Hepatocyte (in vitro differentiated cells): ENCODE measurements at regions not wholly inside any gene's neighbourhood (a gene's known extent, or its start where the extent isn't known, plus 50 kb on each side); places are given as distances from the start of the nearest gene placed in this dataset.

Experiments
- EZH2 ChIP-seq: fragments of 200-600 bp; sonication (generic); IDR thresholded peaks from 2 replicates; pipeline ENCODE4 v1.6.1; 2016; ENCODE audit warnings: antibody characterized with exemption, mild to moderate bottlenecking, borderline replicate concordance
- TF ChIP-seq, protein P1 (sequence below): fragments of 200-600 bp; sonication (generic); IDR thresholded peaks from 2 replicates; pipeline ENCODE4 v1.5.1; 2016; ENCODE audit warnings: antibody characterized with exemption, mild to moderate bottlenecking; ENCODE audit not compliant: poor library complexity

DNA sequence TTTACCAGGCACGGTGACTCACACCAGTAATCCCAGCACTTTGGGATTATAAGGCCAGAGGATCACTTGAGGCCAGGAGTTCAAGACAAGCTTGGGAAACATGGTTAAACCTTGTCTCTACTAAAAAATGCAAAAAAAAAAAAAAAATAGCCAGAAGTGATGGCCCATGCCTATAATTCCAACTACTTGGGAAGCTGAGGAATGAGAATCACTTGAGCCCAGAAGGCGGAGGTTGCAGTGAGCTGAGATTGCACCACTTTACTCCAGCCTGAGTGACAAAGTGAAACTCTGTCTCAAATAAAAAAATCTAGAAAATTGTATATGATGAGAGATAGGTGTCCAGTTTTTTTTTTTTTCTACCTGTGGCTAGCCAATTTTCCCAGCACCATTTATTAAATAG lies 578.2 kb downstream of the ANKRD7 start:
- TF ChIP-seq, protein P1, sequence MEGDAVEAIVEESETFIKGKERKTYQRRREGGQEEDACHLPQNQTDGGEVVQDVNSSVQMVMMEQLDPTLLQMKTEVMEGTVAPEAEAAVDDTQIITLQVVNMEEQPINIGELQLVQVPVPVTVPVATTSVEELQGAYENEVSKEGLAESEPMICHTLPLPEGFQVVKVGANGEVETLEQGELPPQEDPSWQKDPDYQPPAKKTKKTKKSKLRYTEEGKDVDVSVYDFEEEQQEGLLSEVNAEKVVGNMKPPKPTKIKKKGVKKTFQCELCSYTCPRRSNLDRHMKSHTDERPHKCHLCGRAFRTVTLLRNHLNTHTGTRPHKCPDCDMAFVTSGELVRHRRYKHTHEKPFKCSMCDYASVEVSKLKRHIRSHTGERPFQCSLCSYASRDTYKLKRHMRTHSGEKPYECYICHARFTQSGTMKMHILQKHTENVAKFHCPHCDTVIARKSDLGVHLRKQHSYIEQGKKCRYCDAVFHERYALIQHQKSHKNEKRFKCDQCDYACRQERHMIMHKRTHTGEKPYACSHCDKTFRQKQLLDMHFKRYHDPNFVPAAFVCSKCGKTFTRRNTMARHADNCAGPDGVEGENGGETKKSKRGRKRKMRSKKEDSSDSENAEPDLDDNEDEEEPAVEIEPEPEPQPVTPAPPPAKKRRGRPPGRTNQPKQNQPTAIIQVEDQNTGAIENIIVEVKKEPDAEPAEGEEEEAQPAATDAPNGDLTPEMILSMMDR: no peak
- no peak for TF ChIP-seq EZH2
